H1 (cell line): ENCODE measurements at regions not wholly inside any gene's neighbourhood (a gene's known extent, or its start where the extent isn't known, plus 50 kb on each side); places are given as distances from the start of the nearest gene placed in this dataset.

Source experiments
- CTCF ChIA-PET: fragments of 300-600 bp; sonication (Branson Sonifier 250); formaldehyde crosslinking; loops from one replicate; lab custom pipeline; 2021; ENCODE audit not compliant: partially characterized antibody; lab: Charles Lee
- POLR2A ChIA-PET: fragments of 300-600 bp; sonication (Branson Sonifier 250); formaldehyde crosslinking; loops from one replicate; lab custom pipeline; 2021; ENCODE audit warnings: inconsistent platforms; ENCODE audit not compliant: partially characterized antibody; lab: Charles Lee
- DNase-seq, 2 experiments: peaks; one replicate each; pipeline versions ENCODE4 v3.0.0 to v3.0.0-alpha.2; 2010 to 2022; ENCODE audit warnings: low spot score in 2 of 2, low read depth in 1 of 2, mixed read lengths in 1 of 2
- FAIRE-seq: peaks from 2 replicates; lab custom pipeline; 2011; peaks lifted over from hg19 to GRCh38; lab: Jason Lieb, UNC
- H2AFZ ChIP-seq: 2 replicates; pipeline ENCODE4 v1.8.1; 2012; ENCODE audit warnings: low read length, inconsistent platforms
- H2AK5ac ChIP-seq: 2 replicates; pipeline ENCODE4 v1.6.1; 2013; ENCODE audit warnings: low read depth, low read length
- H2BK120ac ChIP-seq: replicated peaks from 2 replicates; pipeline ENCODE3; 2013; ENCODE audit warnings: low read depth, low read length, inconsistent platforms
- H2BK12ac ChIP-seq: 2 replicates; pipeline ENCODE4 v1.6.1; 2013; ENCODE audit warnings: low read depth, low read length
- H2BK15ac ChIP-seq: 2 replicates; pipeline ENCODE4 v1.6.1; 2013; ENCODE audit warnings: low read length
- H2BK20ac ChIP-seq: 2 replicates; pipeline ENCODE4 v1.6.1; 2013; ENCODE audit warnings: low read length
- H2BK5ac ChIP-seq: 2 replicates; pipeline ENCODE4 v1.6.1; 2013; ENCODE audit warnings: low read depth, low read length
- H3K14ac ChIP-seq: 2 replicates; pipeline ENCODE4 v1.6.1; 2013; ENCODE audit warnings: inconsistent platforms; ENCODE audit not compliant: insufficient read length
- H3K18ac ChIP-seq: 2 replicates; pipeline ENCODE4 v1.6.1; 2013; ENCODE audit warnings: low read length; ENCODE audit errors: extremely low read depth
- H3K23ac ChIP-seq: 2 replicates; pipeline ENCODE4 v1.6.1; 2013; ENCODE audit warnings: inconsistent platforms; ENCODE audit not compliant: insufficient read length
- H3K23me2 ChIP-seq: 2 replicates; pipeline ENCODE4 v1.6.1; 2013; ENCODE audit warnings: low read depth, low read length
- H3K27ac ChIP-seq: 2 replicates; pipeline ENCODE4 v1.6.1; 2011; ENCODE audit warnings: low read depth, low read length, inconsistent platforms
- H3K27me3 ChIP-seq, 4 experiments: replicated peaks in 1 of 4; 1 replicate in 1 of 4; 2 replicates in 3 of 4; pipeline versions ENCODE4 v1.6.1 to v1.8.1; 2011 to 2013; ENCODE audit warnings: low read length in 3 of 4, mild to moderate bottlenecking in 3 of 4, inconsistent platforms in 2 of 4, mixed read lengths in 2 of 4, moderate library complexity in 1 of 4; ENCODE audit not compliant: control insufficient read depth in 3 of 4, insufficient read depth in 3 of 4; ENCODE audit errors: extremely low read depth in 1 of 4
- H3K36me3 ChIP-seq, 4 experiments: 2 replicates each; pipeline versions ENCODE4 v1.6.1 to v1.8.1; 2011 to 2013; ENCODE audit warnings: mild to moderate bottlenecking in 4 of 4, low read length in 3 of 4, moderate library complexity in 2 of 4, control low read depth in 1 of 4, inconsistent platforms in 1 of 4; ENCODE audit not compliant: insufficient read depth in 4 of 4, control insufficient read depth in 2 of 4
- H3K4ac ChIP-seq: replicated peaks from 2 replicates; pipeline ENCODE3; 2013; ENCODE audit warnings: low read length, low read depth, mixed read lengths, inconsistent platforms; ENCODE audit not compliant: insufficient read length
- H3K4me1 ChIP-seq, 4 experiments: replicated peaks in 1 of 4; 1 replicate in 1 of 4; 2 replicates in 3 of 4; pipeline versions ENCODE4 v1.6.1 to v1.8.1; 2011 to 2013; ENCODE audit warnings: low read length in 3 of 4, inconsistent platforms in 2 of 4, mixed read lengths in 1 of 4; ENCODE audit not compliant: insufficient read depth in 4 of 4, control insufficient read depth in 3 of 4
- H3K4me2 ChIP-seq, 2 experiments: 2 replicates each; pipeline versions ENCODE4 v1.6.1 to v1.8.1; 2011 to 2013; ENCODE audit warnings: low read depth in 2 of 2, low read length in 2 of 2, control low read depth in 1 of 2, inconsistent platforms in 1 of 2, mild to moderate bottlenecking in 1 of 2; ENCODE audit not compliant: insufficient read depth in 1 of 2
- H3K4me3 ChIP-seq, 4 experiments: fragments of 200-600, 300-600 bp in 1 of 4; sonication (generic), shearing (Covaris generic), sonication (Bioruptor Twin) in 1 of 4; 2 replicates each; pipeline versions ENCODE4 v1.5.1 to v1.8.1; 2011 to 2016; ENCODE audit warnings: low read length in 4 of 4, low read depth in 3 of 4, control low read depth in 2 of 4, inconsistent platforms in 2 of 4, mild to moderate bottlenecking in 2 of 4, mixed read lengths in 1 of 4, moderate library complexity in 1 of 4; ENCODE audit not compliant: insufficient read depth in 2 of 4; ENCODE audit errors: extremely low read depth in 1 of 4
- H3K56ac ChIP-seq: replicated peaks from 2 replicates; pipeline ENCODE3; 2013; ENCODE audit warnings: low read depth, mild to moderate bottlenecking, mixed read lengths, low read length, inconsistent platforms; ENCODE audit not compliant: insufficient read length
- H3K79me1 ChIP-seq: 2 replicates; pipeline ENCODE4 v1.6.1; 2013; ENCODE audit warnings: low read depth, low read length, control low read depth
- H3K79me2 ChIP-seq, 2 experiments: 2 replicates each; pipeline versions ENCODE4 v1.6.1 to v1.8.1; 2012 to 2013; ENCODE audit warnings: low read length in 2 of 2, mild to moderate bottlenecking in 2 of 2, inconsistent platforms in 1 of 2; ENCODE audit not compliant: insufficient read depth in 2 of 2, control insufficient read depth in 1 of 2
- H3K9ac ChIP-seq, 4 experiments: replicated peaks in 1 of 4; 1 replicate in 1 of 4; 2 replicates in 3 of 4; pipeline versions ENCODE4 v1.6.1 to v1.8.1; 2011 to 2013; ENCODE audit warnings: low read depth in 3 of 4, low read length in 3 of 4, control low read depth in 2 of 4, mild to moderate bottlenecking in 2 of 4, moderate library complexity in 2 of 4, inconsistent platforms in 1 of 4; ENCODE audit errors: extremely low read depth in 1 of 4
- H3K9me3 ChIP-seq, 2 experiments: 2 replicates each; pipeline versions ENCODE4 v1.6.1 to v1.8.1; 2012 to 2013; ENCODE audit warnings: mild to moderate bottlenecking in 2 of 2, moderate library complexity in 2 of 2, control low read depth in 1 of 2, inconsistent platforms in 1 of 2, low read depth in 1 of 2, low read length in 1 of 2, mixed read lengths in 1 of 2; ENCODE audit not compliant: insufficient read depth in 2 of 2
- H4K20me1 ChIP-seq, 2 experiments: replicated peaks in 1 of 2; 2 replicates each; pipeline versions ENCODE3 to v1.8.1; 2011 to 2013; ENCODE audit warnings: inconsistent platforms in 2 of 2, low read length in 2 of 2, mild to moderate bottlenecking in 1 of 2; ENCODE audit not compliant: insufficient read depth in 2 of 2, control insufficient read depth in 1 of 2
- H4K5ac ChIP-seq: 2 replicates; pipeline ENCODE4 v1.6.1; 2013; ENCODE audit warnings: low read length, low read depth, mixed read lengths, inconsistent platforms; ENCODE audit not compliant: insufficient read length
- H4K8ac ChIP-seq: 2 replicates; pipeline ENCODE4 v1.8.0; 2013; ENCODE audit warnings: mild to moderate bottlenecking, moderate library complexity, low read length, inconsistent platforms; ENCODE audit not compliant: insufficient read depth; ENCODE audit errors: extremely low read depth
- H4K91ac ChIP-seq: replicated peaks from 2 replicates; pipeline ENCODE3; 2013; ENCODE audit warnings: low read length, mixed read lengths, inconsistent platforms; ENCODE audit not compliant: insufficient read length
- CREB1 ChIP-seq: IDR thresholded peaks from 2 replicates; pipeline ENCODE4 v1.6.1; 2012; ENCODE audit warnings: inconsistent platforms
- RFX5 ChIP-seq: IDR thresholded peaks from 2 replicates; pipeline ENCODE4 v1.6.1; 2011; ENCODE audit warnings: low read depth, low read length, improper control_type of control experiment, borderline replicate concordance
- SIRT6 ChIP-seq: IDR thresholded peaks from one replicate; pipeline ENCODE4 v1.7.1; 2012; ENCODE audit warnings: low read length, inconsistent platforms
- SP1 ChIP-seq: IDR thresholded peaks from 2 replicates; pipeline ENCODE4 v1.6.1; 2011; ENCODE audit warnings: low read depth, low read length
- SP4 ChIP-seq: IDR thresholded peaks from 2 replicates; pipeline ENCODE4 v1.6.1; 2012; ENCODE audit warnings: low read length, inconsistent platforms
- SRF ChIP-seq: IDR thresholded peaks from 2 replicates; pipeline ENCODE4 v1.6.1; 2011; ENCODE audit warnings: mild to moderate bottlenecking, low read depth, low read length, moderate library complexity
- TAF7 ChIP-seq: optimal IDR thresholded peaks from 2 replicates; pipeline ENCODE3; 2011; ENCODE audit warnings: low read depth, mild to moderate bottlenecking, inconsistent platforms, low read length, moderate library complexity, borderline replicate concordance
- YY1 ChIP-seq: IDR thresholded peaks from 2 replicates; pipeline ENCODE4 v1.6.1; 2011; ENCODE audit warnings: low read depth, mild to moderate bottlenecking, low read length
- WGBS, 2 experiments: shearing (Covaris generic) in 1 of 2; methylation state at CpG; one replicate each; pipeline versions ENCODE4 v1.1.6 to v1.1.7; 2013 to 2015; ENCODE audit warnings: low lambda C conversion rate in 2 of 2, mixed read lengths in 2 of 2, inconsistent platforms in 1 of 2, low coverage in 1 of 2, missing lambda C conversion rate in 1 of 2; ENCODE audit not compliant: insufficient replicate concordance in 2 of 2, insufficient coverage in 1 of 2, insufficient read length in 1 of 2; ENCODE audit errors: extremely low coverage in 1 of 2, missing lambda C conversion rate in 1 of 2; 5-methylcytosine and 5-hydroxymethylcytosine counted together
- TF ChIP-seq, protein P1 (sequence below): IDR thresholded peaks from 2 replicates; pipeline ENCODE4 v1.6.1; 2011; ENCODE audit warnings: low read length, improper control_type of control experiment

DNA sequence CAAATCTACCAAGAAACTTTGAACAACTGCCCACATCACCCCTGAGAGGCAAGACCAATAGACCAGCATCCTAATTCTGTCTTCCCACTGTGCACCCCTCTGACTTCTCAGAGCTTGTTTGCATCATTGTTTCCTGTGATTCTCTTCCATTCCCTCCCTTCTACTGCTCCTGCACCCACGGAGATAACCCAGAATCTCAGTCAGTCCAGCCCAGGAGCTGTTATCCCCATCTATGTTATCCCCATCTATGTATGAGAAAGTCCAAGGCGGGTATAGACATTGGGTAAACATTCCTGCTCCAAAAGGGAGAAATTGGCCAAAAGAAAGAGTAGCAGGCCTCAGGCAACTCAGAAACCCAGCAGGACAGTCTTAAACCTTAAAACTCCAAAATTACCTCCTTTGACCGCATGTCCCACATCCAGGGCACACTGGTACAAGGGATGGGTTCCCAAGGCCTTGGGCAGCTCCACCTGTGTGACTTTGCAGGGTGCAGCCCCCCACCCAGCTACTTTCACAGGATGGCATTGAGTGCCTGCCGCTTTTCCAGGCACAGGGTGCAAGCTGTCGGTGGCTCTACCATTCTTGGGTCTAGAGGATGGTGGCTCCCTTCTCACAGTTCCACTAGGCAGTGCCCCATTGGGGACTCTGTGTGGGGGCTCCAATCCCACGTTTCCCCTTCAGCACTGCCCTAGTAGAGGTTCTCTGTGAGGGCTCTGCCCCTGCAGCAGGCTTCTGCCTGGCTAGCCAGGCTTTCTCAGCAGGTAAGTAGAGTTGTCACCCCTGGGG is 414.8 kb downstream of the NPHP4 start:
- Histone ChIP-seq H3K4me2 (no peak overlapping the region), H3K36me3 (no peaks in the 10 kb centered on the region), H3K9ac (no peak overlapping the region), H2BK15ac (0 out of 2 replicates have a peak overlapping the region, but pooled peaks have one; percentile 29), H3K23ac (no peak overlapping the region), H2BK20ac (no peak overlapping the region), H3K18ac (no peak overlapping the region), H3K27ac (no peak overlapping the region), H4K20me1 (no peaks in the 10 kb centered on the region), H3K79me2 (no peaks in the 10 kb centered on the region), H3K4me3 (no peak overlapping the region), H3K14ac (no peak overlapping the region), H2AK5ac (no peak overlapping the region), H3K56ac (no peak overlapping the region), H3K4me1 (no peaks in the 10 kb centered on the region), H3K27me3 (no peaks in the 10 kb centered on the region), H3K9me3 (no peaks in the 10 kb centered on the region), H2BK5ac (no peak overlapping the region), H2AFZ (no peak overlapping the region), H2BK120ac (no peak overlapping the region), H3K4ac (no peak overlapping the region), H4K5ac (no peak overlapping the region), H3K23me2 (peaks cover 2% of the 10 kb centered on the region; the same call in 1 of the 2 replicates), H2BK12ac (no peak overlapping the region), H4K8ac (no peak overlapping the region), H3K79me1 (no peaks in the 10 kb centered on the region), H4K91ac (no peak overlapping the region)
- no peak for FAIRE-seq
- POLR2A ChIA-PET = no interaction called here
- WGBS, 2 experiments = 86% methylated on average over 6 of the region's 6 CpGs; no CpG with 5 or more reads in 1 of the 2 experiments
- peak in 1 of 2 experiments; percentile 38 for DNase-seq
- TF ChIP-seq YY1 = no peak
- TF ChIP-seq CREB1 = no peak
- TF ChIP-seq SP1 = no peak
- no peak for TF ChIP-seq SIRT6
- TF ChIP-seq, protein P1, sequence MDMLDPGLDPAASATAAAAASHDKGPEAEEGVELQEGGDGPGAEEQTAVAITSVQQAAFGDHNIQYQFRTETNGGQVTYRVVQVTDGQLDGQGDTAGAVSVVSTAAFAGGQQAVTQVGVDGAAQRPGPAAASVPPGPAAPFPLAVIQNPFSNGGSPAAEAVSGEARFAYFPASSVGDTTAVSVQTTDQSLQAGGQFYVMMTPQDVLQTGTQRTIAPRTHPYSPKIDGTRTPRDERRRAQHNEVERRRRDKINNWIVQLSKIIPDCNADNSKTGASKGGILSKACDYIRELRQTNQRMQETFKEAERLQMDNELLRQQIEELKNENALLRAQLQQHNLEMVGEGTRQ = no peak
- no peak for TF ChIP-seq SP4
- TF ChIP-seq SRF = no peak
- TF ChIP-seq RFX5 = no peak
- TF ChIP-seq TAF7 = no peak
- CTCF ChIA-PET = no interaction called here
